T-helper 9 cell (primary cell): ENCODE measurements at regions not wholly inside any gene's neighbourhood (a gene's known extent, or its start where the extent isn't known, plus 50 kb on each side); places are given as distances from the start of the nearest gene placed in this dataset.

Source experiments
- DNase-seq: peaks from one replicate; pipeline ENCODE4 v3.0.0-alpha.2; 2020

- DNase-seq, result no peak
Measured at GRCh38 chr16:7182510-7183109, 150.0 kb upstream of the RBFOX1 start.

GRCh38 chr16:7177875-7178274, 154.8 kb upstream of the RBFOX1 start:
- DNase-seq, result no peak

- DNase-seq, result no peak
Measured at GRCh38 chr16:7171151-7171550, 161.5 kb upstream of the RBFOX1 start.

- DNase-seq, result no peak
Measured at GRCh38 chr16:7167626-7168025, 165.0 kb upstream of the RBFOX1 start.

GRCh38 chr16:7161891-7162290, 170.8 kb upstream of the RBFOX1 start:
- no peak for DNase-seq

GRCh38 chr16:7160093-7160492, 172.6 kb upstream of the RBFOX1 start:
- DNase-seq, result no peak

GRCh38 chr16:7158481-7158880, 174.2 kb upstream of the RBFOX1 start:
- DNase-seq, result no peak

- DNase-seq, result no peak
Measured at GRCh38 chr16:7150230-7150629, 182.4 kb upstream of the RBFOX1 start.

GRCh38 chr16:7148606-7149005, 184.0 kb upstream of the RBFOX1 start:
- DNase-seq, result no peak

- DNase-seq, result no peak
Measured at GRCh38 chr16:7140899-7141298, 191.7 kb upstream of the RBFOX1 start.

- no peak for DNase-seq
Measured at GRCh38 chr16:7137560-7138330, 194.9 kb upstream of the RBFOX1 start.

GRCh38 chr16:7132465-7132864, 200.2 kb upstream of the RBFOX1 start:
- DNase-seq, result no peak

- no peak for DNase-seq
Measured at GRCh38 chr16:7124701-7125100, 207.9 kb upstream of the RBFOX1 start.

GRCh38 chr16:7124242-7124641, 208.4 kb upstream of the RBFOX1 start:
- no peak for DNase-seq

GRCh38 chr16:7116734-7117133, 215.9 kb upstream of the RBFOX1 start:
- DNase-seq, result no peak

GRCh38 chr16:7115898-7116297, 216.7 kb upstream of the RBFOX1 start:
- DNase-seq, result no peak

GRCh38 chr16:7113949-7114348, 218.7 kb upstream of the RBFOX1 start:
- DNase-seq, result no peak

GRCh38 chr16:7113395-7113794, 219.2 kb upstream of the RBFOX1 start:
- no peak for DNase-seq

- DNase-seq, result no peak
Measured at GRCh38 chr16:7111265-7111664, 221.4 kb upstream of the RBFOX1 start.

- DNase-seq, result no peak
Measured at GRCh38 chr16:7107436-7107835, 225.2 kb upstream of the RBFOX1 start.

- no peak for DNase-seq
Measured at GRCh38 chr16:7103056-7103455, 229.6 kb upstream of the RBFOX1 start.

GRCh38 chr16:7101054-7101453, 231.6 kb upstream of the RBFOX1 start:
- DNase-seq, result no peak

- DNase-seq, result no peak
Measured at GRCh38 chr16:7097518-7097917, 235.1 kb upstream of the RBFOX1 start.

GRCh38 chr16:7093511-7093910, 239.1 kb upstream of the RBFOX1 start:
- no peak for DNase-seq

- no peak for DNase-seq
Measured at GRCh38 chr16:7090628-7091115, 242.0 kb upstream of the RBFOX1 start.
